OCI-LY7 (cell line): ENCODE measurements at regions not wholly inside any gene's neighbourhood (a gene's known extent, or its start where the extent isn't known, plus 50 kb on each side); places are given as distances from the start of the nearest gene placed in this dataset.

ENCODE experiments used
- BruUV-seq: library from RNA; stranded (reverse); fragments of 400-500 nt; replicated peaks from 2 replicates; lab custom pipeline; 2021; lab: Mats Ljungman, UMichigan
- CTCF ChIA-PET: fragments of 300-600 bp; sonication (Branson Sonifier 250); formaldehyde crosslinking; loops from one replicate; lab custom pipeline; 2022; ENCODE audit warnings: antibody characterized with exemption; ENCODE audit not compliant: unreplicated experiment; lab: Charles Lee
- POLR2A ChIA-PET: fragments of 300-600 bp; sonication (Branson Sonifier 250); formaldehyde crosslinking; loops from one replicate; lab custom pipeline; 2022; ENCODE audit warnings: antibody characterized with exemption; lab: Charles Lee
- DNase-seq: peaks from one replicate; pipeline ENCODE4 v3.0.0-alpha.2; 2015; ENCODE audit warnings: low spot score
- H2AFZ ChIP-seq: fragments of 200-600 bp; sonication (generic), shearing (Covaris generic); 2 replicates; pipeline ENCODE4 v1.6.1; 2014; ENCODE audit warnings: mild to moderate bottlenecking, antibody characterized with exemption, low read length, moderate library complexity
- H3K27ac ChIP-seq: fragments of 200-600 bp; sonication (generic); 2 replicates; pipeline ENCODE4 v1.5.1; 2014; ENCODE audit warnings: mixed run types, low read depth, mild to moderate bottlenecking, moderate library complexity, low read length, inconsistent platforms; ENCODE audit not compliant: poor library complexity, severe bottlenecking
- H3K36me3 ChIP-seq: fragments of 200-600 bp; sonication (generic); 2 replicates; pipeline ENCODE4 v1.6.1; 2014; ENCODE audit warnings: mild to moderate bottlenecking, antibody characterized with exemption, low read length, moderate library complexity, mixed read lengths; ENCODE audit not compliant: insufficient read depth
- H3K4me1 ChIP-seq: fragments of 200-600 bp; sonication (generic); 2 replicates; pipeline ENCODE4 v1.5.1; 2014; ENCODE audit warnings: mild to moderate bottlenecking, low read length; ENCODE audit not compliant: insufficient read depth, poor library complexity, severe bottlenecking
- H3K4me2 ChIP-seq: fragments of 200-600 bp; sonication (generic); 2 replicates; pipeline ENCODE4 v1.6.1; 2014; ENCODE audit warnings: mild to moderate bottlenecking, low read length
- H3K4me3 ChIP-seq: fragments of 200-600 bp; sonication (generic); 2 replicates; pipeline ENCODE4 v1.5.1; 2014; ENCODE audit warnings: mild to moderate bottlenecking, low read depth, low read length; ENCODE audit not compliant: poor library complexity, severe bottlenecking
- H3K79me2 ChIP-seq: fragments of 200-600 bp; sonication (generic); 2 replicates; pipeline ENCODE4 v1.6.1; 2016; ENCODE audit warnings: low read depth, mild to moderate bottlenecking, low read length, moderate library complexity, mixed read lengths; ENCODE audit not compliant: insufficient read depth
- H3K9me2 ChIP-seq: fragments of 200-600 bp; sonication (generic); 2 replicates; pipeline ENCODE4 v1.6.1; 2016; ENCODE audit warnings: mild to moderate bottlenecking, low read length, mixed read lengths; ENCODE audit not compliant: insufficient read depth
- H3K9me3 ChIP-seq: fragments of 200-600 bp; sonication (generic); 2 replicates; pipeline ENCODE4 v1.6.1; 2014; ENCODE audit warnings: mild to moderate bottlenecking, mixed run types, low read length, mixed read lengths
- H4K20me1 ChIP-seq: fragments of 200-600 bp; sonication (generic); 2 replicates; pipeline ENCODE4 v1.6.1; 2014; ENCODE audit warnings: mild to moderate bottlenecking, antibody characterized with exemption, low read length, moderate library complexity, mixed read lengths; ENCODE audit not compliant: insufficient read depth
- CTCF ChIP-seq: fragments of 200-600 bp; sonication (generic); conservative IDR thresholded peaks from 2 replicates; pipeline ENCODE4 v1.5.1; 2014; ENCODE audit warnings: mild to moderate bottlenecking, antibody characterized with exemption, low read length, moderate library complexity, mixed read lengths
- EZH2phosphoT487 ChIP-seq: fragments of 200-600 bp; sonication (generic); IDR thresholded peaks from 2 replicates; pipeline ENCODE4 v1.6.1; 2018; ENCODE audit warnings: low read depth, borderline replicate concordance, mild to moderate bottlenecking, mixed run types, antibody characterized with exemption, low read length, moderate library complexity, mixed read lengths
- intact Hi-C: fragments of 100-400 bp; cut with micrococcal nuclease; formaldehyde crosslinking; loops from one replicate; pipeline ENCODE4 v1.10.0; 2022; ENCODE audit not compliant: unreplicated experiment

GRCh38 chr17:70603226-70603625 lies 433.9 kb downstream of the KCNJ2 start:
- no peaks in the 10 kb centered on the region for H3K9me2 ChIP-seq
- ChIA-PET POLR2A (interaction anchor here (0.6 kb wide), 1 partner anchor 331 kb away, joined by 4 read pairs; no protein-coding TSS in a partner anchor), CTCF (no interaction called here)
- DNase-seq = no peak
- H3K79me2 ChIP-seq = no peaks in the 10 kb centered on the region
- no peaks in the 10 kb centered on the region for H3K9me3 ChIP-seq
- H2AFZ ChIP-seq = no peak overlapping the region
- no TSS peak for BruUV-seq
- H3K4me2 ChIP-seq = no peak overlapping the region
- intact Hi-C loops = no loop called here
- TF ChIP-seq EZH2phosphoT487 (no peak), CTCF (no peak)
- H4K20me1 ChIP-seq = no peaks in the 10 kb centered on the region
- no peak overlapping the region for H3K4me3 ChIP-seq
- no peaks in the 10 kb centered on the region for H3K36me3 ChIP-seq
- no peak overlapping the region for H3K27ac ChIP-seq
- H3K4me1 ChIP-seq = no peaks in the 10 kb centered on the region

- Histone ChIP-seq H3K9me2 (no peaks in the 10 kb centered on the region), H3K4me1 (no peaks in the 10 kb centered on the region), H3K4me2 (no peak overlapping the region), H2AFZ (no peak overlapping the region), H3K9me3 (no peaks in the 10 kb centered on the region), H4K20me1 (no peaks in the 10 kb centered on the region), H3K4me3 (no peak overlapping the region), H3K36me3 (no peaks in the 10 kb centered on the region), H3K27ac (no peak overlapping the region), H3K79me2 (no peaks in the 10 kb centered on the region)
- ChIA-PET POLR2A (interaction anchor here (0.5 kb wide), 1 partner anchor 849 kb away, joined by 3 read pairs; no protein-coding TSS in a partner anchor), CTCF (no interaction called here)
- TF ChIP-seq EZH2phosphoT487 = no peak
- TF ChIP-seq CTCF = peak; percentile 27; the same call in 1 of the 2 replicates
- BruUV-seq = no TSS peak
- intact Hi-C loops = no loop called here
- no peak for DNase-seq
Observed at GRCh38 chr17:70604854-70605253, 435.5 kb downstream of the KCNJ2 start.

- POLR2A ChIA-PET = interaction anchor here (1.0 kb wide), 1 partner anchor 468 kb away, joined by 3 read pairs; no protein-coding TSS in a partner anchor
- TF ChIP-seq EZH2phosphoT487 = no peak
- no peak for TF ChIP-seq CTCF
- H2AFZ ChIP-seq = no peak overlapping the region
- no peaks in the 10 kb centered on the region for H3K36me3 ChIP-seq
- no peaks in the 10 kb centered on the region for H4K20me1 ChIP-seq
- no peak overlapping the region for H3K27ac ChIP-seq
- H3K4me2 ChIP-seq = no peak overlapping the region
- H3K9me3 ChIP-seq = no peaks in the 10 kb centered on the region
- H3K9me2 ChIP-seq = no peaks in the 10 kb centered on the region
- no peak overlapping the region for H3K4me3 ChIP-seq
- H3K79me2 ChIP-seq = no peaks in the 10 kb centered on the region
- intact Hi-C loops = no loop called here
- CTCF ChIA-PET = no interaction called here
- no peak for DNase-seq
- H3K4me1 ChIP-seq = no peaks in the 10 kb centered on the region
- no TSS peak for BruUV-seq
Observed at GRCh38 chr17:70606086-70606485, 436.8 kb downstream of the KCNJ2 start.
